H54 (cell line): ENCODE measurements at regions not wholly inside any gene's neighbourhood (a gene's known extent, or its start where the extent isn't known, plus 50 kb on each side); places are given as distances from the start of the nearest gene placed in this dataset.
A peak's percentile ranks its signal among the peaks of the same experiment; 100 is the strongest.

Experiments
- DNase-seq: peaks from one replicate; pipeline ENCODE4 v3.0.0; 2011; ENCODE audit warnings: low spot score, mixed read lengths; ENCODE audit not compliant: insufficient read length
- FAIRE-seq: peaks from 3 replicates; lab custom pipeline; 2011; peaks lifted over from hg19 to GRCh38; lab: Jason Lieb, UNC
- POLR2A ChIP-seq: IDR thresholded peaks from 2 replicates; pipeline ENCODE4 v1.6.1; 2011; ENCODE audit warnings: low read depth, mild to moderate bottlenecking, low read length

DNA sequence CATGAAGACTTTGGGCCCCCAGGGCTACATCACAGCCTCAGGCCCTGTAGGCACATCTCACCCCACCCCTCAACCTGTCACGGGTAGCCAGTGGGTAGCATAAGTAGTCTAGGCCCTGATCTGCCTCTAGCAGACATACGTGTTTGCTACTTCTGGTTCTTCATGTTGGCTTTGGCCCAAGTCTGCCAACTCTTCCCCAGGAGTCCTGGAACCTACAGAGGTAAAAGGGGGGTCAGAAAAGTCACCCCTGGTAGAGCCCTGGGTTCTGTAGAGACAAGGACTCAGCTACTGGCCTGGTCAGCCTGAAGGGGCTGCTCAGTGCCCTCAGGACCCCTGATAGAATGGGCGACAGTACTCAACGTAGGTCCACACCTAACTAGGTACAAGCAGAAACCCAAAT, 67.5 kb upstream of the UNC5B start:
- no peak for FAIRE-seq
- no peak for TF ChIP-seq POLR2A
- DNase-seq: no peak

DNA sequence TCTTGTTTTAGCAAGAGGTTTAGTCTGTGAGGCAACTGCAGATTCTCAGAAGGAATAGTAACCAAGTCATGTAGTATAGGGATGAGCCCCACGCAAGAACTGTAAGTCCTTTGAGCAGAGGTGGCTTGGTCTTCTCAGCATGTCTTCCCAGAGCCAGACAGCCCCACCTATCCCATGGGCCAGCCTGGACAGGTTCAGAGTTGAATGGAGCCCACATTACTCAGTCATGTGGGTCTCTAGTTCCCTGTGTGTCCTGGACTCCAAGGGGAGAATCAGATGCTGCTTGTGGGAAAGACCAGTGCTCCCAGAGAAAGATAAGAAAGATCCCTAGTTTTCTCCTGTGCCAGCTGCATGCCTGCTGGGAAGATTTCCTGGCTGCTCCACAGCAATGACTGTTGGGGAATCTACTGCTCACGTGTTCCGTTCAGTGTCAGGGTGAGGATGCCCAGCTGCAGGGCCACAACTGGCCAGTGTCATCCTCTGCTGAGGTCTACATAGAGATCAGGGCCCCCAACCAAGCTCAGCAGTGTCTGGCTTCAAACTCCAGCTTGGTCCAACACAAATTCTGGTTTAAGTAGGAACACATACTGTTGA, 66.9 kb upstream of the UNC5B start:
- no peak for DNase-seq
- FAIRE-seq: no peak
- TF ChIP-seq POLR2A: no peak

DNA sequence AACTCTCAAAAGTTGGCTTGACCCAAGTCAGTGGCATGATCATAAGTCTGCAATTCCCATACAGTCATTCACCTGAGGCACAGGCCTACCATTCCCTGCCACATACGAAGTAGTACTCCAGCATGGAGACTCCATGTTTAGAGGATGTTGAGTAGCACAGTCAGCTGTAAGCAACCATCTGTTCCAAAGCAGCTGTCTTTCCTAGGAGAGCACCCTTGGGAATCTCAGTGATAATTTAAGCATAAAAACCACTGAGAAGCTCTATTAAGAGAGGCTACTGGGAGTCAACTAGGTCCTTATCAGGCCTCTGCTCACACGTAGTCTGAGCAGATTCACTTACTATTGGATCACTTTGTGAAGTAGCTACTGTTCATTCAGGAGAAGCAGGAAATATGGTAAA, 61.6 kb upstream of the UNC5B start:
- DNase-seq (no peak), FAIRE-seq (no peak)
- TF ChIP-seq POLR2A: no peak

DNA sequence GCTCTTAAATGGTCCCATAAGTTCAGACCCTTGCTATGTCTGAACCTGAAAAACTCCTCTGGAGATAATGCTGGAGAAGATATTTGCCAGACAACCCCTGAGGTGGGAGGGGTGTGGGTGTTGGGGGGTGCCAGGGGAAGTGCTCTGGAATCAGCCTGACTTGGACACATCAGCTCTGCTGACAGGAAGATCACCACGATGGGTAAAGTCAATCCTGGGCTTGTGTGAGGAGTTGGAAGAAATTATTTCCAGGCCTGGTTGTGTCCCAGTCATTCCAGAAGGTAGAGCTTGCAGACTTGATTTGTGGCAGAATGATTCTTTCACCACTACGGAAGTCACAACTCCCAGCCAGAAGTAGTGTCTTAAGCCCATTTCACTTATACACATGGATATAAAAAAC, 60.3 kb upstream of the UNC5B start:
- no peak for FAIRE-seq
- no peak for TF ChIP-seq POLR2A

DNA sequence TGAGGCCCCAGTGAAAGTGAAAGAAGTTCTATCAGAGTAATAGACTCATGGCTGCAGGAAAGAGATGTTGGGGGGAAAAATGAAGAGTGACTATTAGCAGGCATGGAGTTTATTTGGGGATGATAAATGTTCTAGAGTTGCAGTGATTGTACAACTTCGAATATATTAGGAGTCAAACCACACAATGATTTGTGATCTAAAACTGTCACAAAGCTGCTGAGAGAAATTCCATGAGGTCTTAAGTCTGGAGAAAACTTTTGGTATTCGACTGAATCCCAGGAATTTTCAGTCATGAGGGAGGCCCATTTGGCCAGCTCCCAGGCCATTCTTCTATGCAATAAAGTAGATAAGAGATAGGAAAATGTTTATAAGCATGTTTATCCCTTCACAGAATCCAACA, 55.9 kb upstream of the UNC5B start:
- TF ChIP-seq POLR2A: no peak
- DNase-seq: no peak
- no peak for FAIRE-seq

More for the DNA sequence above, 60.3 kb upstream of the UNC5B start:
- DNase-seq: no peak

DNA sequence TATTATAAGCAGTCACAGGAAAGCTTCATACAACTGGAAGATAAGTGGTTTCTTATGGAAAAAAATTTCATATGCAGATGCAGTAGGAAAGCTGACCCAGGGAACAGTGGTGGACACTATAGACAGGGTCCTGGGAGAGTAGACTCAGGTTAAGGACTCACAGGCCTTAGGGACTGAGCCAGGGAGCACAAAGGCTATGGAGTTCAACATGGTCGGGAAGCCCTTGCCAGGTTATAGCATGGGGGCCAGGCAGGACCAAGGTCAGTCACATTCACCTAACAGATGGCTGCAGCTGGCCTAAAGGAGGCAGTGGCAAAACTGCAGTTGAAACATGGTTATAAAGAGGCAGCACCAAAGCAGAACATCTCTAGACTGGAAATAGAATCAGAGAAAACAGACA, 54.9 kb upstream of the UNC5B start:
- FAIRE-seq (no peak), DNase-seq (no peak)
- TF ChIP-seq POLR2A: no peak

DNA sequence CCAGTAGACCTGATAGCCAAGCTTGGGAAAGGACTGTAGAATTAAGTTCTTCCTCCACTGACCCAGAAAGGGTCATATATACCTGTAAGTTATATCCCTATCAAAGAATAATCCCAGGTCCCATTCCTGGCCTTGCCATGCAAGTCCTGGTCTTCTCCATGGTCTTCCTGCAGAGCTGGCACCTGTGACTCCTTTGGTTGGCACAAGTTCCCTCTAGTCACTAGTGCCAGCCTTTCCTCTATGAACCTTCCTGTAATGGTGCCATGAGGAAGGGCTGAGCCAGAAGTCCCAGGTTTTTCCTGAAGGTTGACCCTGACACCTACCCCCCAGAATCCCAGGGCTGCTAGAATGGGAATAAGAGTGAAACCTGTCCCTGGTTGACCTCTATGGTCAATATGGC, 54.1 kb upstream of the UNC5B start:
- DNase-seq (no peak), FAIRE-seq (no peak)
- TF ChIP-seq POLR2A: no peak

DNA sequence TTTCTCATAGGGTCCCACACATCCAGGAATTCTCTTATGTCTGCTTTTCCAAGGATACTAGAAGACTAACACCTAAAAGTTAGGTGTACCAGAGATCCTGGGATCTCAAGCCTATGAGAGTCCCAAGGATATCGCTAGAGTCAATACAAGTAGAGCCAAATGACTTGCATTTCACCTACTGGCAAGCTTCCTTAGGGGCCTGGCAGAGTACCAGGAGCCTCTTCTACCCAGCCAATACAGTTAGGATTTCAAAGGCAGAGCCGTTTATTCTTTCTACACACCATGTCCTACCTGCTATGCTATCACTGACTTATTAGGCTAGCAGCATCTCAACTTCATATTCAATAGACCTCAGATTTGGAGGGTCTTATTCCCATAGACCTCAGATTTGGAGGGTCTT, 53.5 kb upstream of the UNC5B start:
- TF ChIP-seq POLR2A: no peak
- DNase-seq: no peak
- FAIRE-seq: no peak

DNA sequence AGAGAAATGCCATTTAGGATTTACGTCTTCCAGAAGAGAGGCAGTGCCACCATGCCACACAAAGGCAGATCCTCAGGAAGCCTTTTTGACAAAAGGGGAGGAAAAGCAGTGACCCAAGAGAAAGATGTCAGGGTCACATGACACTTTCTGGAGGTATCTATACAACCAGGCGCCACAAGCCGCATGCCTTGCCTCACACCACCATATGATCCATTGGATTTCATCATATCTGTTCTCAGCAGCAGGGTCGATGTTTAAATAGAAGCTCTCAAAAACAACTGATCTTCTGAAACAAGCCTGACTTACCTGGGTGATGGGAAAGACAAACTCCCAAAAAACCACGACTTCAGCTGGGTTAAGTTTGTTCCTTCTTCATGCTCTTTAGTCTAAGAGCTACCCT, 52.5 kb upstream of the UNC5B start:
- DNase-seq (no peak), FAIRE-seq (no peak)
- no peak for TF ChIP-seq POLR2A

DNA sequence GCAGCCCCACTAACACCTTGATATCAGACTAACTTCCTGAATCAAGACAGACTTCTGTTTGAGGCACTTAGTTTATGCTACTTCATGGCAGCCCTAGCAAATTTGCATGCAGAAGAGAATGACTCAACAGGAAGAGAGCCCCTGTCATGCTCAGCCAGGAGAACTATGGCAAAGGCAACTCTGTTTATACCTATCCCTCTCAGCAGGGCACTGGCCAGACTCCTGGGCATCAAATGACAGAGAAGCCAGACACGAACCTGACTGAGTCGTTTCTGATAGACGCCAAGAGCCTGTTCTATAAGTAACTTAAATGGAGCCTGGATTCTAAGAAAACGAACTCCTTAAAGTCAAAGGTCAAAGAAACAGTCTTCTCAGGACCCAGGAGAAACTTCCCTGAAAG, 50.9 kb upstream of the UNC5B start:
- FAIRE-seq (peak; percentile 23), DNase-seq (peak; percentile 30)
- no peak for TF ChIP-seq POLR2A
